Hematopoietic multipotent progenitor cell treated with erythropoietin and hydrocortisone succinate and interleukin-3 and kit ligand, for 4 days (in vitro differentiated cells): ENCODE measurements at regions not wholly inside any gene's neighbourhood (a gene's known extent, or its start where the extent isn't known, plus 50 kb on each side); places are given as distances from the start of the nearest gene placed in this dataset.

ENCODE experiments used
- DNase-seq: peaks from one replicate; pipeline ENCODE4 v3.0.0-alpha.2; 2015

DNA sequence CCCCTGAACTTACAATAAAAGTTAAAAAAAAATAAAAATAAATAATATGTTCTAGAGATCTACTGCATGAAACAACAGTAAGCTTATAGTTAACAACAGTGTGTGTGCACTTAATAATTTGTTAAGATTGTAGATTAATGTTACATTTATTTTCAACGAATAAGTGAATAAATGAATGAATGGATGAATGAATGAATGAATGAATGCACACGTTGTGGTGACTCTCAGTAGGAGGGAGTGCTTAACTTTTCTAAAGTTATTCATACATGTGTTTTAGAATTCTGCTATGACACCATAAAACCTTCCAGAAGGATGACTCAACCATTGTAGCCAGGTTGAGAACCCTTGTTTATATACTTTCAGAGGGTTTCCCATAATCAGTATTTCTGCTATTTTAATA is 1269.4 kb upstream of the CDH6 start:
- DNase-seq: no peak

DNA sequence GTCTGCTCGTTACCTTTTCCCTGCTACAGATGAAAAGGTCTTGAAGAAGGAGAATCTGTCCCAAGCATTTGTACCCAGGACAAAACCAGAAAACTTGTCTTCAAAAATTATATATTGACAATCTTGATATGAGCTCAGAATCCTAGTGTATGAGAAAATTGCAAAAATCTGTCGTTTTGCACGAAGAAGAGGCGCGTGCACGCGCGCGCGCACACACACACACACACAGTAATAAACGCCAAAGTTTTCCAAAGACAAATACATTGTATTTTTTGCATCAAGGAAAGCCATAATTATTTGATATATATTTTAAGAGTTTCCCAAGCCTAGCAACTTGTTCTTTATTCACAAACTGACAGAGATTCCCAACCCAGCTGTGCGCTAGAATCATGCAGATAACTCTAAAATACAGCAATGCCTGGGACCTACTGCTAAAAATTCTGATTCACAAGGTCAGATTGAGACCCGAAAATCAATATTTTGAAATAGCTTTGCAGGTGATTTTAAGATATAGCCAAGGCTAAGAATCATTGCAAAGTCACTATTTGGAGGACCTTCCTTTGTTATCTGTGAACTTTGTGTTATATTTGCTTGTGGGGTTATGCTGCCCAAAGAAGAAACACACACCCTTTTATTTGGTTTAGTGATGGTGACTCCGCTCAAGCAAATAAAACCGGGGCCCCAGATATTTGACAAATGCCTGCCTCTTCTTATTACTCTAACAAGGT is 1287.7 kb upstream of the CDH6 start:
- DNase-seq: no peak

DNA sequence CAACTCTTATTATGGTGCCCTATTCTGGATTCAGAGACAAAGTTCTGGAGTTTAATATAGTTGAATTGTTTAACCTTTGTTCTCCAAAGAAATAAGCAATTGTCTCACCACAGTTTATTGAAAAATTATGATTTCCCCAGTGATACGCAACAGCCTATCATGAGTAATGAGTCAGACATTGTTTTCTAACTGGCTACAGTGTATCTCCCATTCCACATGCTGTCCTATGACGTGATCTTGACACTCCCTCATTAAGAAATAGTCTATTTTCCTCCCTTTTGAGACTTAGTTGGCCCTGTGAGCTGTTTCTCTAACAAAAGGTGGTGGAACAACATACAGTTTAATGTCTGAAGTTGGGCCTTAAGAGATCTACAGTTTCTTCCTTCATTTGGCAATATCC is 1290.6 kb upstream of the CDH6 start:
- no peak for DNase-seq

DNA sequence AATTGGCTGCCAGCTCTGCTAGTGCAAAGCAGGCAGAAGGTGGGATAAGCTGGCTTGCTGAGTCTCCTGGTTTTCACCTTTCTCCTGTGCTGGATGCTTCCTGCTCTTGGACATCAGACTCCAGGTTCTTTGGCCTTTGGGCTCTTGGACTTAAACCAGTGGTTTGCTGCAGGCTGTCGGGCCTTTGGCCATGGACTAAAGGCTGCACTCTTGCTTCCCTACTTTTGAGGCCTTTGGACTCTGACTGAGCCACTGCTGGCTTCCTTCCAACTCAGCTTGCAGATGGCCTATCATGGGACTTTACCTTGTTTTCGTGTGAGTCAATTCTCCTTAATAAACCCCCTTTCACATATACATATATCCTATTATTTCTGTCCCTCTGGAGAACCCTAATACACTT is 1293.9 kb upstream of the CDH6 start:
- no peak for DNase-seq

DNA sequence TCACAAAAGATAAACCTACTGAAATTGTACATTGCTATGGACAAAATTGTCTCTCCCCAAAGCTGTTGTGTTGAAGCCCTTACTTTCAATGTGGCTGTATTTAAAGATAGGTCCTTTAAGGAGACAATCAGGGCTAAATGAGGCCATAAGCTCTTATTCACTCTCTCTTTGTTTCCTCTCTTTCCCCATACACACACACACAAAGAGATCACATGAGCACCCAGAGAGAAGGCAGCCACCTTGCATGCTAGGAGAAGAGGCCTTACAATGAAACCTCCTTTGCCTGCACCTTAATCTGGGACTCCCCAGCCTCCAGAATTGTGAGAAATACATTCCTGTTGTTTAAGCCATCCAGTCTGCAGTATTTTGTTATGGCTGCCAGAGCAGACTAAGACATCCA is 1295.6 kb upstream of the CDH6 start:
- no peak for DNase-seq

DNA sequence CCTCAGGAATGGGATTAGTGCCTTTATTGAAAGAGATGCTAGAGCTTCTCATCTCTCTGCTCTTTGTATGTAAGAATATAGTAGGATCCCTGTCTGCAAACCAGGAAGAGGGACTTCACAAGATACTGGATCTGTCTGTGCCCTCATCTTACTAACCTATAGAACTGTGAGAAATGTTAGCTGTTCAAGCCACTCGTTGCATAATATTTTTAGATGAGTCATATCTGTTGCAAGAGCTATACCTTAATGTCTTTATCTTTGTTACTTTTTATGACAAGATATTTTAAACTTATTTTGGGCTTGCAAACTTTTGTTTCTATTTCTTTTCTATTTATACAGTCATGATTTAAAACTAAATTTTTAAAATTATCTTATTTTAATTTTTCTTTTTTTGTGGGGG is 1296.8 kb upstream of the CDH6 start:
- DNase-seq: peak; percentile 37

DNA sequence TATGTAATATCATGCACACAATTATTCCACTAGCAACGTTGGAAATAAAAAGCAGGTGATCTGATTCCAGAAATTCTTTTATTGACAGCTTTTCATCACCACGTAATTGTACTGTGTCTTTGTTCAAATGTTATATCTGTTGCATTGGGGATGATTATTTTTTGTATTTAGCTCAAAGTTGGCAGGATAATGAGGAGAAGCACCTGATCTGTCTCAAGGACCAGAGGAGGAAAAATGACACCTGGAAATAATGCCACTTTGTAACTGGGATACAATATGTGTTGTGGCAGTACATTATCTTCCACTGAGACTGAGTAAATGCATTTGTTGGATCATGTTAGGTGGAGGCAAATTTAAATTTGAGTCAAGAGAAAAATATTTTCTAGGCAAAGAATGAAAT is 1298.8 kb upstream of the CDH6 start:
- DNase-seq: no peak

DNA sequence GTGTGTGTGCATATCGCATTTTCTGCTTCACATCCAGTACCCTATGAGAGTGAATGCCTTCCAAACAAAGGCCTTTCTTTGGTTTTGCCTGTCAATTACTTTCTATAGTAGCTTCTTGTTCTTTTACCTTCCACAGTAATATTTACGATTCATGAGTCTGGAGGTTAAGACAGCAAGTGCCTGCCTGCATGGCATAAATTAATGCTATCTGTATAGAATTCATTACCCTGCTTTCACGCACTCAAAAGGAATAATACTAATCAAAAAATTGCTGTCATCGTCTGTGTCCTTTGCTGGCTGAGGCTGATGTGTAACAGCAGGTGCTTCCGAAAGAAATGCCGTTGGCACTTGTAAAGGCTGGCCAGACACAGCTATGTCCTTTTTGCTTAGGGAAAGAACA is 1304.4 kb upstream of the CDH6 start:
- no peak for DNase-seq

DNA sequence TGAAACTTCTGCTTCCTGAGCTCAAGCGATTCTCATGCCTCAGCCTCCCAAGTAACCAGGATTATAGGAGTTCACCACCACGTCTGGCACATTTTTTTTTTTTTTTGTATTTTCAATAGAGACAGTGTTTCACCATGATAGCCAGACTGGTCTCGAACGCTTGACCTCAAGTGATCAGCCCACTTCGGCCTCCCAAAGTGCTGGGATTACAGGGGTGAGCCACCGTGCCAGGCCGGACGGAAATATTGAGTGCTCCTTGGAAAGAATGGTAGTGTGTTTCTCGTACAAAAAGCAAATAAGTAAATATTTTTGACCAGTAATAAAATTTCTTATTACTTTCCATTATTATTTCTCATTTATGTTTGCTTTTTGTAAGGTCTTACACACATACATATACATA is 1307.9 kb upstream of the CDH6 start:
- DNase-seq: no peak

DNA sequence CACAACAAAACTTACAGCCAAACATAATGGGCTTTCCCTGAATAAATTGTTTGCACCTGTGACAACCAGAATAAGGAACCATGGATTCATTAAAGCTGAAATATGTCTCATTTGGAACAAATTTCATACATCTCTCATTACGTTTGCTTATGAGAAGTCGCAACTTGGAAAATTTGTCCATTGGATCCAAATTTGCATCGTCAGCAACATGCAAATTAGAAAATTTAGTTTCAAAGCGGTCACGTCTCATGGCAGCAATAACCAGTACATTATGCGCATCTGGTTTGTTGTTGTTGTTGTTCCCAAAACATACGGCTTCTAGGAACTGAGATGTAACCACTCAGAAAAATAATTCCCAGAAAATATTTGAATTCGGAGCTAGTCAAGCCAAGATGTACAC is 1311.5 kb upstream of the CDH6 start:
- DNase-seq: no peak

DNA sequence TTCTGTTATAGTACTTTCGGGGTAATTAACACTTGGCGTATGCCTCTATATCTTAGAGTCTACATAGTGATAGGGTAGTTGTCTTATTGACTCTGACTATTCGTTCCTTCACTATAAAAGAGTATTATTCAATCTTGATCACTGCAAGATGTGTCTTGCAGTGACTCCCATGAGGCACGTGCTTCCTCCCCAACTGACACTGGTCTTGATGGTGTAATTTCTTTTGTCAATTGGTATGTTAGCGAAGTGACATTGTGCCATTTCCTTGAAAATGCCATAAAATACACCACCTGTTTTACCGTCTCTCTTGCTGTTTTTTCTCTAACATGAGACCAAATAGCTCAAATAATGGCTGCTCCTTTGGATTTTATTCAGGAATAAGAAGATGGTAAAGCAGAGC is 1314.1 kb upstream of the CDH6 start:
- no peak for DNase-seq

DNA sequence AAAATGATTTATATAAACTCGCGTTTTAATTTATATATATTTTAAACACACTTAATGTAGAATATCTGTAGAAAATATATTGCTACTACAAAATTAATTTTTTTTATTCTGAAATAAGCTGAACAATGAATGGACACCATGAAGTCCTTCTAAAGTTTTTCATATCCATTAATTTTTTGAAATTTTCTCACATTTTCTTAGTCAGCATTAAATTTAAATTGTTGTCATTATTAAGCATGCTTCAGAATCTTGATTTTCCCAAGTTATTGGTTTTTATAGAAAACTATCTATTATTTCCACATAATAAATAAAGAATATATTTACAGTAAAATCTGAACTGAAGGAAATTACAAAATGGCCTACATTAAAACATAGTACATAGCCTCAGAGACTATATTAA is 1314.9 kb upstream of the CDH6 start:
- DNase-seq: no peak

DNA sequence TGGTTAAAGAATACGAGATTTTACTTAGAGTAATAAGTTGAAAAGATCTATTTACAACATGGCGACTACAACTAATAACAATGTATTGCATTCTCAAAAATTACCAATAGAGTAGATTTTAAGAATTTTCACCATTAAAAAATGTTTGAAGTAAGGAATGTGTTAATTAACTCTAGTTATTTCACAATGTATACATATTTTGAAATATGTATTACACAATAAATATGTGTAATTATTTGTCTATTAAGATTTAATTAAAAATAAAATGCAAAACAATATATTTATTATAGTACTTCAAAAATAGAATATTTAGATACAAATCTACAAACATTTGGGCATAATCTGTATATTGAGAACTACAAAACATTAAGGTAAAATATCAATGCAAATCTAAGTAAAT is 1326.3 kb upstream of the CDH6 start:
- no peak for DNase-seq

DNA sequence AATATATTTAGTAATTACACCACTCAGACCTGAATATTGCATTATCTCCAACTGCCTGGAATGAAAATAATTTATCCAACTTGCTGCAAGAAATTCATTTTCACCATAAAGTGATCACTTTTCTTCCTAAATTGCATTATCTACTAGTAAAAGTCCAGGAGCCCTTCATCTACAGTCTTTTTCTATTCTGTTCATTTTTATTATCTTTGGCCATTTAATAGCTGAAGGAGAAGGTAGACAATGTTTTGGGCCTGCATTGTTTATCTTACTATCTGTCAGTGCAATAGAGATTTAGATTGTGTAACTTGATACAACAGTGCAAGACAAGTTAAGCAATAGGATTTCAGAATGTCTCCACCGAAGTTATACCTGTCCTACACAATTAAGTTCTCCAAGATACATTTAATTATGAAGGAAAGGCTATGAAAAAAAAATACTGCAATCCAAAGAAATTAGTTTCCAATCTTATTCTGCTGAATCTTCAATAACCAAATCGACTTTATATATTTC is 1339.7 kb upstream of the CDH6 start:
- DNase-seq: no peak

DNA sequence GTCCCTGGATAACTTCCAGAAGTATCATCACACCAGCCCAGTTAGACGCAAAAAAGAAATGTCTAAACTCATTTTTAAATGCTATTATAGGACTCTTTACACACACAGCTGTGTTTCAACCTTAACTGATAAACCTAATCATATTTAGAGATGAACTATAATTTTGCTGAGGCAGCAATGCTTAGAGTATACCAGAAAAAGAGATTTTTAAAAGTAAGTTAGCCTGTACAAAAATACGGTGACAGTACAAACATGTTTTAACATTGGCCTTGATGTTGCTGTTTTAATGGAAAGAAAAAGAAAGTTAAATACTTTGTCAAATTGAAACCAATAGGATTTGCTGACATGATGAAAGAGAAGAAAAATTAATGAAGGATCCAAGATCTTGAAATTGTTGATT is 1341.2 kb upstream of the CDH6 start:
- DNase-seq: no peak

DNA sequence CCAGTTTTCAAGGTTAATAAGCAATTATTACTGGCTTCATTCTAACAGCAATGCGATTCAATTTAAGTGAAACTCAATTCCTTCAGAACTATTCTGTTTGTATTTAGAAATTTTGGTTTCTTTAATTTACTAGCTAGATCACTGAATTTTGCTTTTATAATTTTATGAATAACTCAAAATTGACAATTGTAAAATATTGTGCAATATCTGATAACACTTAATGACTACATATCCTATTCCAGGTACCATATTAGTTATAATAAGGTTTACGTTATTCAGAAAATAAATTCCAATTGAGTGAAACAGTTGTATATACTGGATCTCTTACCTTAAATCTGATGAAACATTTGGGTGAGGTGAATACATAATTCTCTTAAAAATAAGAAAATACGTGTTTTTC is 1348.3 kb upstream of the CDH6 start:
- DNase-seq: no peak

DNA sequence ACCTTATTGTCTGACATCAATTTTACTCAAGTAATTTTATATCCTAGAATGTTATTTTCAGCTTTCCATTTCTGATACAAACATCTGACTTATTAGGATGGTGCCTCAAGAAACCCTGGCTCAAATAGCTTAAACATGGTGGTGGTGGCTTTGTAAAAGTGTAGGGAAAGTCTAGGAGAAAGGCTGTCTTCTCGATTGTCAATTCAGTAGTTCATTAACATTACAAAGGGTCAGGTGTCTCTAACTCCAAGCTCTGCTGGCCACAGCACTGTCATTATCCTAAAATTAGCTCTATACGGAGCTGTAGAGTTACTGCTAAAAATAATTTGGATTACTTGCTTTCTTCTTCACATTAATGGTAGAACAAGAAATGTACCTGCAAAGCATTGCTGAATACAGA is 1360.1 kb upstream of the CDH6 start:
- no peak for DNase-seq

DNA sequence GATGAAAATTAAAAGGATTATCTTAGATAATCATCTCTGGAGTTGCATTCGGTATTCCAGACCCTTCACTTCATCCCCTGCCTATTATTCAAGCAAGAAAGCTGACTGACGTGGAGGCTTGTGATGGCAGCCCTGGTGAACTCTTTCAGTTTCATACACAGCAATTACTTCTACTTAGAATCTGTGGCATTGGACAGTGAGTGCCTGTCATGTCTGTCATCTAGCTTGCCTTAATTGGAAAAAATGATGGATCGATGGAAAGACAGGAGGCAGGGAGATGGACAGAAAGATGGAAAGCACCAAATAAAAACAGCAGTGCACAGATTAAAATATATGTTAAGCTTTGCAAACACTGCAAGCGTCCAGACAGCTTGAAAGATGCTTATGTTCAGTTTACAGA is 1371.0 kb upstream of the CDH6 start:
- no peak for DNase-seq

DNA sequence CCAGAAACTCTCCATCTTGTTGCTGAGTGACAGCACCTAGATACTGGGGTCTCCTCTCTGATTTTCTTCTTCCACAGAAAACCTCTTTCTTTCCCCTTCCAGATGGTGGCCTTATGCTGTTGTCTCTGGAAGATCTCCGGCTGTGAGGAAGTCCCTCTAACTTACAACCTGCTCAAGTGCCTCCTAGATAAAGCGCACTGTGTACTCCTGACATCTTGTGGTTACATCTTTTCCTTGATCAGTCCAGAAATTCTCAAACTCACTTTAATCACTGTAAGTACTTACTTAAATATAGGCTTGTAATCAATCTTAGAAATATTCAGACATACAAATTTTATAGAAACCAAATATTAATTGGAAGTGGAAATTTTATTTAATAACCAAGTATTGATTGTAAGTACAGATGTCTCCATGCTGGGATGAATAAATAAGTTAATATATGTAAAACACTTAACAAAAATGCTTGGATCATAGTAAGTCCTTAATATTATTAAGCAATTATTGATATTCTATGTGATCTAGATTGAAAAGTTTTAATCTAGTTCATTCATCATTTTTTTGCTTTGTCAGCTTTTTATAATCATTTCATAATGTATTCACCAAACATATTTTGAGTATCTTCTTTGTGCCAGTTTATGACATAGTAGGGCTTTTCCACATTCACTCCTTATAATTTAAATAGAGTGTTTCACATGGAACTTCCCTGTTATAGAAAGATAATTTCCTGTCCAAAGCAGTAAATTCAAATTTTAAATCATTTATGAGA is 1381.4 kb upstream of the CDH6 start:
- DNase-seq: peak; percentile 67

DNA sequence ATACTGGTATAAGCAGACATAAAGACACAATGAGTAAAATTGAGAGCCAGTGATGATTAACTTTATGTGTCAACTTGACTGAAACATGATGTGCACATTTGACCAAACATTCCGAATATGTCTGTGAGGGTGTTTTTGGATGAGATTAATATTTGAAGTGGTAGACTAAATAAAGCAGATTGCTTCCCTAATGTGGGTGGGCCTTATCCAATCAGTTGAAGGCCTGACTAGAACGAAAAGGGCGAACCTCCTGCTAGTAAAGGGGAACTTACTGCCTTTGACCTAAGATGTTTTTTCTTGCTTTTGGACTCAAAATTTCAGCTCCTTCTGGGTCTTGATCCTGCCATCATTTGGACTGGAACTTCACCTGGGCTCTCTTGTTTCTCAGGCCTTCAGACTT is 1387.7 kb upstream of the CDH6 start:
- DNase-seq: no peak

DNA sequence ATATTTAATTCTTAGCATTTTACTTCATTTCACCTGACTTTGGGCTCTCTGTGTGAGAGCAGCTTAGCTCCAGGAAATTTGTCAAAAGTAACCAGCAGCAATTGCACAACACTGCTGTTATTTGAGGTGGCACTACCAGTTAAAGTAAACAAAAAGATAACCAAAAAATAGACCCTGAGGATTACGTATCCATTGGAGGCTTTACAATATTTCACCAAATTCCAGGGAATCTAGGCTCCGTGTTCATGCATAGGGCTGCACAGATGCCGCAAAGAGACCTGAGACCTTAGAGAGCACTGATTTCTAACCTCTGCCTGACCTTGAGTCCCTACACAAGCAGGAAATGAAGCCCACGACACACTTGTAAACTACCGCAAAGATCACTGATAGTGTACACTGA is 1392.7 kb upstream of the CDH6 start:
- no peak for DNase-seq

DNA sequence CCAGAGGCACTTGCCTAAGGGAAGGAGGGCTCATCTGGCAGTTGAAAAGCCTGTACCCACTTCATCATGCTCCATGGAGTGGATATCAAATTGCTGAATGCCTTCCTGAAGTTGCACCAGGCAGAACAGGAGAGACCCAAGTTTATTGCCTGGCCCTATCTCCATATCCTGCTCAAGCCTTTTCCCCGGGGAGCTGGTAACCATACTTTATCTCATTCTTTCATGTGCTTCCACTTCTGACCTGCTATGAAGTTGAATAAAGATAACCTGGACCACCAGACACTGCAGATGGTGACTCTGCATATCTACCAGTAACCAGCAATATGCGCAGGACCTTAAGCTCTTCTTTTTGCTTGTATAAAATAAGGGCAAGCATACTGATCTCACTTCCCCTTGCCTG is 1397.5 kb upstream of the CDH6 start:
- peak; percentile 95 for DNase-seq

DNA sequence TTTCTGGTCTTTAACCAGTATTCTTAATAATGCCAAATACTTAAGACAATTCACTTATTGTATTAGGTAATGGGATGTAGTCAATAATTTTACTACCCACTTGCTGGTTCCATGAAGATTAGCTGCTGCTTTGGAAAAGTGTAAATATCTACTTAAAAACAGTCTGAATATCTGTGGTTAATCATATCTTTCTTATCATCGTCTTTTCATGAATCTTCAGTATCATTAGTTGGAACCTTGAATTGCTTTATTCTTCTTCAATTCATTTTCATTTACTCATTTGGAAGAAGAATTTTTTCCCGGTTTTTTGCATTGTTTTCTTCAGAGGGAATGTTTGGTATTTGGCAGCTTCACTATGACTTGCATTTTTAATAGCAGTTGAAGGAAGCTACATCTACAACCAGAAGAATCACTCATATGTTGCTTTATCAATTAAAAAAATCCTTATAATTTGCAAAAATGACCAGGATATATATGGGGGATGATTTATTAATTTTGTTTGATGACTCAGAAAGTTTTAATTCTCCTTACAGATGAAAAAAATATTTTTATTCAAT is 1398.3 kb upstream of the CDH6 start:
- DNase-seq: peak; percentile 18

DNA sequence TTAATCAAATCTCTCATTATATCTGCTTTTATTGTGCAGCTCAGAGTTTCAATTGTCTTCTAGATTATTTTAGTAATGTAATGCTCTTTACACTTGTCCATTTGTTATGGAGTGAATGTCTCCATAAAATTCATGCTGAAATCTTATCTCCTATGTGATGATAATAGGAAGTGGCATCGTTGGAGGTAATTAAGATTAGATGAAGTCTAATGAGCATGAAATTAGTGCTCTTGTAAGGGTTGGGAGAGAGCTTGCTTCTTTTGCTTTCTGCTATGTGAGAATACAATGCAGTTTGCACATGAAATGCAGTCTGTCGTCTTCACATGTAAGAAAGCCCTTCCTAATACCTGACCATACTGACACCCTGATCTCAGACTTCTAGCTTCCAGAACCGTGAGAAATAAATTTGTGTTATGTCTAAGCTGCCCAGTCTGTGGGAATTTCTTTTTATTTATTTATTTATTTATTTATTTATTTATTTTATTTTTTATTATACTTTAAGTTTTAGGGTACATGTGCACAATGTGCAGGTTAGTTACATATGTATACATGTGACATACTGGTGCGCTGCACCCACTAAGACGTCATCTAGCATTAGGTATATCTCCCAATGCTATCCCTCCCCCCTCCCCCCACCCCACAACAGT is 1399.2 kb upstream of the CDH6 start:
- no peak for DNase-seq
